Calu3 (cell line): ENCODE measurements at regions not wholly inside any gene's neighbourhood (a gene's known extent, or its start where the extent isn't known, plus 50 kb on each side); places are given as distances from the start of the nearest gene placed in this dataset.
"Not testable (repeated sequence)": the region's sequence is repeated elsewhere in the genome, so short reads cannot be mapped to it uniquely, and the experiment has no call there.

ENCODE experiments used
- BruUV-seq: library from RNA; stranded (reverse); fragments of 400-500 nt; replicated peaks from 2 replicates; lab custom pipeline; 2021; lab: Mats Ljungman, UMichigan
- CTCF ChIA-PET: fragments of 300-600 bp; sonication (Branson Sonifier 250); formaldehyde crosslinking; loops from one replicate; lab custom pipeline; 2022; ENCODE audit warnings: antibody characterized with exemption; lab: Charles Lee
- DNase-seq: peaks from one replicate; pipeline ENCODE4 v3.0.0; 2022
- H3K27ac Mint-ChIP-seq: one replicate; pipeline ENCODE4 v1.8.0; 2022; ENCODE audit warnings: mixed read lengths; ENCODE audit not compliant: unreplicated experiment
- H3K27me3 Mint-ChIP-seq: one replicate; pipeline ENCODE4 v1.8.0; 2022; ENCODE audit warnings: mixed read lengths; ENCODE audit not compliant: unreplicated experiment
- H3K36me3 Mint-ChIP-seq: one replicate; pipeline ENCODE4 v1.8.0; 2022; ENCODE audit warnings: mild to moderate bottlenecking, moderate library complexity, mixed read lengths; ENCODE audit not compliant: insufficient read depth, unreplicated experiment
- H3K4me1 Mint-ChIP-seq: one replicate; pipeline ENCODE4 v1.8.0; 2022; ENCODE audit warnings: mild to moderate bottlenecking, low read depth, mixed read lengths; ENCODE audit not compliant: unreplicated experiment
- H3K4me3 Mint-ChIP-seq: one replicate; pipeline ENCODE4 v1.8.0; 2022; ENCODE audit warnings: mild to moderate bottlenecking, low read depth, moderate library complexity, mixed read lengths; ENCODE audit not compliant: unreplicated experiment
- H3K9me3 Mint-ChIP-seq: one replicate; pipeline ENCODE4 v1.8.0; 2022; ENCODE audit warnings: low read depth, mixed read lengths; ENCODE audit not compliant: unreplicated experiment
- CTCF ChIP-seq: fragments of 200-600 bp; IDR thresholded peaks from one replicate; pipeline ENCODE4 v1.8.0; 2022; ENCODE audit warnings: antibody characterized with exemption; ENCODE audit not compliant: unreplicated experiment
- intact Hi-C: fragments of 100-400 bp; cut with micrococcal nuclease; formaldehyde crosslinking; loops from one replicate; pipeline ENCODE4 v1.10.0; 2022; ENCODE audit not compliant: unreplicated experiment

- intact Hi-C loops = no loop called here
- no TSS peak for BruUV-seq
- peaks cover 34% of the 10 kb centered on the region for H3K27me3 Mint-ChIP-seq
- CTCF ChIA-PET = no interaction called here
- no peaks in the 10 kb centered on the region for H3K36me3 Mint-ChIP-seq
- no peak overlapping the region for H3K4me3 Mint-ChIP-seq
- H3K27ac Mint-ChIP-seq = no peak overlapping the region
- no peaks in the 10 kb centered on the region for H3K4me1 Mint-ChIP-seq
- no peak for TF ChIP-seq CTCF
- H3K9me3 Mint-ChIP-seq = no peaks in the 10 kb centered on the region
- no peak for DNase-seq
Measured at GRCh38 chr14:101257551-101257950, 303.7 kb upstream of the DIO3 start.

GRCh38 chr14:101259748-101260147 lies 301.5 kb upstream of the DIO3 start:
- no peak for TF ChIP-seq CTCF
- no peak for DNase-seq
- peaks cover 22% of the 10 kb centered on the region for H3K27me3 Mint-ChIP-seq
- H3K4me1 Mint-ChIP-seq = no peaks in the 10 kb centered on the region
- CTCF ChIA-PET = no interaction called here
- no peaks in the 10 kb centered on the region for H3K36me3 Mint-ChIP-seq
- no TSS peak for BruUV-seq
- no peak overlapping the region for H3K27ac Mint-ChIP-seq
- H3K4me3 Mint-ChIP-seq = no peak overlapping the region
- intact Hi-C loops = no loop called here
- H3K9me3 Mint-ChIP-seq = no peaks in the 10 kb centered on the region

GRCh38 chr14:101266441-101266840 lies 294.9 kb upstream of the DIO3 start:
- H3K36me3 Mint-ChIP-seq, H3K9me3 Mint-ChIP-seq, H3K4me1 Mint-ChIP-seq, H3K4me3 Mint-ChIP-seq, H3K27ac Mint-ChIP-seq, CTCF ChIA-PET, BruUV-seq, intact Hi-C loops, H3K27me3 Mint-ChIP-seq, DNase-seq: not testable (repeated sequence)

GRCh38 chr14:101273091-101273490 lies 288.2 kb upstream of the DIO3 start:
- no peak for DNase-seq
- Mint-ChIP-seq H3K4me3 (no peak overlapping the region), H3K36me3 (no peaks in the 10 kb centered on the region), H3K27me3 (no peaks in the 10 kb centered on the region), H3K4me1 (peaks cover 8% of the 10 kb centered on the region), H3K27ac (no peak overlapping the region), H3K9me3 (no peaks in the 10 kb centered on the region)
- CTCF ChIA-PET = no interaction called here
- intact Hi-C loops = no loop called here
- BruUV-seq = no TSS peak
- no peak for TF ChIP-seq CTCF

GRCh38 chr14:101276309-101277091 lies 284.8 kb upstream of the DIO3 start:
- Mint-ChIP-seq H3K27ac (no peak overlapping the region), H3K4me3 (no peak overlapping the region), H3K9me3 (no peaks in the 10 kb centered on the region), H3K36me3 (no peaks in the 10 kb centered on the region), H3K4me1 (peaks cover 8% of the 10 kb centered on the region), H3K27me3 (no peaks in the 10 kb centered on the region)
- CTCF ChIA-PET = no interaction called here
- DNase-seq = no peak
- TF ChIP-seq CTCF = no peak
- no TSS peak for BruUV-seq
- intact Hi-C loops = no loop called here
